ENCODE measurements at regions not wholly inside any gene's neighbourhood (a gene's known extent, or its start where the extent isn't known, plus 50 kb on each side); places are given as distances from the start of the nearest gene placed in this dataset.

- no peak for TF ChIP-seq CTCF (IDR thresholded peaks at IDR 0.05)
Measured at GRCh38 chr14:61184112-61184511, 97.0 kb downstream of the TMEM30B start.

- TF ChIP-seq CTCF (IDR thresholded peaks at IDR 0.05): no peak
Measured at GRCh38 chr14:61183196-61183885, 97.8 kb downstream of the TMEM30B start.

- TF ChIP-seq CTCF (IDR thresholded peaks at IDR 0.05): no peak
Measured at GRCh38 chr14:61179796-61180398, 101.2 kb downstream of the TMEM30B start.

GRCh38 chr14:61179061-61179690, 102.0 kb downstream of the TMEM30B start:
- TF ChIP-seq CTCF (IDR thresholded peaks at IDR 0.05): no peak

GRCh38 chr14:61178226-61179060, 102.7 kb downstream of the TMEM30B start:
- no peak for TF ChIP-seq CTCF (IDR thresholded peaks at IDR 0.05)

GRCh38 chr14:61177279-61178225, 103.6 kb downstream of the TMEM30B start:
- TF ChIP-seq CTCF (IDR thresholded peaks at IDR 0.05): no peak

All from LNCAP (cell line).